GM12865 (cell line): ENCODE measurements at regions not wholly inside any gene's neighbourhood (a gene's known extent, or its start where the extent isn't known, plus 50 kb on each side); places are given as distances from the start of the nearest gene placed in this dataset.

Experiments used
- DNase-seq: peaks from one replicate; pipeline ENCODE4 v3.0.0; 2010; ENCODE audit warnings: low read depth
- H3K4me3 ChIP-seq: 2 replicates; pipeline ENCODE4 v1.5.1; 2011; ENCODE audit warnings: mild to moderate bottlenecking, low read depth, low read length, control low read depth
- TF ChIP-seq, protein P1 (sequence below): IDR thresholded peaks from 2 replicates; pipeline ENCODE4 v1.5.1; 2011; ENCODE audit warnings: low read length, control low read depth, low read depth, inconsistent platforms; ENCODE audit not compliant: insufficient read depth; ENCODE audit errors: missing control alignments

DNA sequence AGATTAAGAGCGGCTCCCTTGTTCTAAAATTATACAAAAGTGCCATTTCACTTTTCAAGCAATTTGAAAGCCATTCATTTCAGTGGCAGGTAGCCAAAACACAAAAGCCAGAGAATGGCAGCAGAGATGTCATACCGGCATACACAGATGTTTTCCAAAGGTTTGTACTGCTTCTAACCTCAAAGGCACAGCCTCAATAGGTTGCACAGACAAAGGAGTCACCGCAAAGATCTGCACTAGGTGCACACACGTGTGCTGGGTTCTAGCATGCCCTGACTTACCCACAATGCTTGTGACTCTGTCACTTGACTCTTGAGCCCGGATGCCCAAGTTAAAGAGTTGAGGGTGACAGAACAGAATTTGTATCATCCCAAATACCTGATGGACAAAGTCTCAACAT, 448.9 kb upstream of the ADGRL2 start:
- no peak overlapping the region for H3K4me3 ChIP-seq
- TF ChIP-seq, protein P1, sequence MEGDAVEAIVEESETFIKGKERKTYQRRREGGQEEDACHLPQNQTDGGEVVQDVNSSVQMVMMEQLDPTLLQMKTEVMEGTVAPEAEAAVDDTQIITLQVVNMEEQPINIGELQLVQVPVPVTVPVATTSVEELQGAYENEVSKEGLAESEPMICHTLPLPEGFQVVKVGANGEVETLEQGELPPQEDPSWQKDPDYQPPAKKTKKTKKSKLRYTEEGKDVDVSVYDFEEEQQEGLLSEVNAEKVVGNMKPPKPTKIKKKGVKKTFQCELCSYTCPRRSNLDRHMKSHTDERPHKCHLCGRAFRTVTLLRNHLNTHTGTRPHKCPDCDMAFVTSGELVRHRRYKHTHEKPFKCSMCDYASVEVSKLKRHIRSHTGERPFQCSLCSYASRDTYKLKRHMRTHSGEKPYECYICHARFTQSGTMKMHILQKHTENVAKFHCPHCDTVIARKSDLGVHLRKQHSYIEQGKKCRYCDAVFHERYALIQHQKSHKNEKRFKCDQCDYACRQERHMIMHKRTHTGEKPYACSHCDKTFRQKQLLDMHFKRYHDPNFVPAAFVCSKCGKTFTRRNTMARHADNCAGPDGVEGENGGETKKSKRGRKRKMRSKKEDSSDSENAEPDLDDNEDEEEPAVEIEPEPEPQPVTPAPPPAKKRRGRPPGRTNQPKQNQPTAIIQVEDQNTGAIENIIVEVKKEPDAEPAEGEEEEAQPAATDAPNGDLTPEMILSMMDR: no peak
- DNase-seq: no peak

DNA sequence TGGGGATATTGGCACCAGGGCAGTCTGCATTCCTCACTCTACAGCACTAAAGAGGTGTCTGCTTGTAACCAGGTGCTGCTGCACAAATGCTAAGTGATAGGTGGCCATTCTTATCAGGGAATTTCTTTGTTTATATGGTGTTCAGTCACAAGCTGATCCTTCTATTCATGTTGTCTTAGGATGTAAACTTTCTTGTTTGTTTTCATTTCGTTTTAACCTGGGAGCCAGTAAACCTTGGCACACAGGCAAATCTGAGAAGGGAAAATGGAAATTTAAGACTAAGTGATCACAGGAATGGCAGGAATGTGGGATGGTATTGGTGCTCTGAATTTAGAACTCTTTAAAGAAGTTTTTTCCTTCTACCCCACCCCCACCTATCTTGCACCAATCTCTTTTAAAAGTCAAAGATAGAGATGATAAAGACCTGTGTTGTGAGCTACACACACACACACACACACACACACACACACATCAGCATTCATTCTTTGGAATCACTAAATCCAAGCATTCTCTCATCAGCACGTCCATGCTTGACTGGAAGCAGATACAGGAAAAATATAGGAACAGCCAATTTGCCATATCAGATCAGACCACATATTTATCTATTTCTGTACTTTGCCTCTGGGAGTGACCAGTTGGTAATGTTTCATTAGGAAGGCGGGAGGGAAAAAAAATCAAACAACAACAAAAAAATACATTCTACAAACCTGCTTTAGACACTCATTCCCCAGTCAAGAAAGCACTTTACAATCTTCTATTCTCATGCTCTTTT, 451.4 kb upstream of the ADGRL2 start:
- TF ChIP-seq, protein P1: no peak
- DNase-seq: no peak
- H3K4me3 ChIP-seq: no peak overlapping the region

DNA sequence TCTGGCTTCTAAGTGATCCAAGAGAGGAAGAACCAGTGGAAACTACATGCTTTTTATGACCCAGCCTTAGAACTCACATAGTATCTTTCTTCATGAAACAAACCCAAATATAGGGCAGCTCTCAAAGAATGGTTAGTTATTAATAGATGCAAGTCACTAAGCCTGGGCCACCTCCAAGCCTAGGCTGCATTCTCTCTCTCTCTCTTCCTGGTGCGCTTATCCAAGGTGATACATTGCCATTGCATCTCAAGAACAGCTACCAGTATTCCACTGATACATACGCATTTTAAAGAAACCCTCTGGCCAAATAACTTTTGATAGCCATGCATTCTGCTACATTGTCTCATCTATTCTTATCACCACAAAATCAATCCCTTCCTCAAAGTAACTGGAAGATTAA, 455.6 kb upstream of the ADGRL2 start:
- TF ChIP-seq, protein P1: no peak
- no peak for DNase-seq
- no peak overlapping the region for H3K4me3 ChIP-seq

DNA sequence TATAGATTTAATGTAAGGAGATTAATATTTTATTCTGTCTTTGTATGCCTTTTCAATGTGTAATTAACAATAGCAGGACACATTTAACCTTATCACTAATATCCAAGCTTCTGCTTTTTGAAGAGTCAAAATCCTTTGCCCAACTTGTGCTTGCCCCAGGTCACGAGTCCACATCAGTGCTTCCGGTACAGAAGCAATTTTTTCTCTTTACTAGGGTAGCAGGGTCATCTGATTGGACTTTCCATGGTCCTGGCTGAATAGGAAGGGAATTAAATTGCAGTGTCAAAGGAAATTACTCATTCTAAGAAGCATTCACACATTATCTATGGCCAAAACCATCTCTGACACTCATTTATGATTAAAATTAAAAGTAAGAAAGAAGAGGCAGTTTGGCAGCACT, 460.5 kb upstream of the ADGRL2 start:
- H3K4me3 ChIP-seq: no peak overlapping the region
- TF ChIP-seq, protein P1: no peak
- DNase-seq: no peak

DNA sequence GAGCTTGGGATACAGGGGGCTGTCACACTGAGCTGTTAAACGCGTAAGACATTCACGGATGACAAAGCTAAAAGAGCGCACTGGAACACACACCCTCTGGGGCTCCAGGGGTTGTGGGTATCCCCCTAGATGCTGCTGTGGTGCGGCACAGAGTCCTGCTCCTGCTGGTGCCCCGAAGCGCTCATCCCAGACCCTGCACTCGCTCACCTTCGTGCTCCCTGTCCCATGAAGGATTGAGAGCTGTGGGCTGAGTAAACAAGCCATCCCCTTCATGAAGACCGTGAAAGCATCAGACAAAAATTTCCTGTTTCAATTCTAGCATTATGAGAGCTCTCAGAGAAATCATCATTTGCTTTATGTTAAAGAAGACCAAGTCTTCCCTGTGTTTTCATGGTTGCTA, 463.5 kb upstream of the ADGRL2 start:
- no peak overlapping the region for H3K4me3 ChIP-seq
- TF ChIP-seq, protein P1: no peak
- DNase-seq: no peak

DNA sequence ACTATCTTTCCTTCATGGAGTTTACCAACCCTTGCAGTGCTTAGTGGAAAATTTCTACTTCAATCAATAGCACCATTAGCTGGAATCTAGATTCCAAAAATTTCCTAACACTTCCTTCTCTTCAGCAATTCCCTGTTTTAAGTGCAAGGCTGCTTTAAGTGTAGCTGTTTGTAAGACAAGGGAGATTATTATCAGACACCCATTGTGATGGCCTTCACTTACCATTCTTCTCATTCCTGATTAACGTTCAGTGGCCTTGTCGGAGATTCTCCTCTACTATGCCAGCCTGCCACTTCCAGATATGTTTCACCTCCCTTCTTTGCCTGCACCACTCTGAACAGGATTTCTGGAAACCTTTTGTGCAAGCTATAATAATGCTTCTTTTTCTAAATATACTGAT, 464.9 kb upstream of the ADGRL2 start:
- no peak for DNase-seq
- TF ChIP-seq, protein P1: no peak
- no peak overlapping the region for H3K4me3 ChIP-seq

DNA sequence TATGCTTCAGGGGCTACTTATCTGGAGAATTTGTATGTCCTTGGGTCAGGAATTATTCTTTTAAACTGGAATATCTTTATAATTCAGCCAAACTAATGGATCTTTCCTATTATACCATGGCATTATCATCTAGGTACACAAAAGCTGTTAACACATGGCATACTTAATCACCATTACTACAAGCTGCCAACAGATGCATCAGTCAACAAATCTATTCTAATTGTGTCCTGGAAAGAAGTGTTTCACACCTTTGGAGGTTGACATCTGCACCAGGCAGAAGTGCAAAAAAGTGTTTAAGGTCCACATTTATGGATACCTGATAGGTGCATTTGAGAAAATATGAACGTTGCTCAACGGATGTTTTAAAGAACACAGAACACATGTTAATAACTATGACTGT, 470.2 kb upstream of the ADGRL2 start:
- no peak for DNase-seq
- TF ChIP-seq, protein P1: no peak
- no peak overlapping the region for H3K4me3 ChIP-seq
